Endothelial cell of umbilical vein (primary cell): ENCODE measurements at regions not wholly inside any gene's neighbourhood (a gene's known extent, or its start where the extent isn't known, plus 50 kb on each side); places are given as distances from the start of the nearest gene placed in this dataset.

Experiments used
- BruUV-seq: library from RNA; stranded (reverse); fragments of 400-500 nt; replicated peaks from 2 replicates; lab custom pipeline; 2021; lab: Mats Ljungman, UMichigan
- CTCF ChIA-PET: fragments of 300-600, 350-600 bp; sonication (Branson Sonifier 250); formaldehyde crosslinking; loops from one replicate; lab custom pipeline; 2021; ENCODE audit warnings: antibody characterized with exemption, inconsistent platforms; lab: Charles Lee
- POLR2A ChIA-PET: fragments of 300-600, 350-600 bp; sonication (Branson Sonifier 250); formaldehyde crosslinking; loops from one replicate; lab custom pipeline; 2021; ENCODE audit warnings: antibody characterized with exemption, inconsistent platforms; lab: Charles Lee
- DNase-seq: peaks from one replicate; pipeline ENCODE4 v3.0.0-alpha.2; 2011; ENCODE audit warnings: low read depth, low spot score
- FAIRE-seq: peaks from 2 replicates; lab custom pipeline; 2011; peaks lifted over from hg19 to GRCh38; lab: Jason Lieb, UNC
- H2AFZ ChIP-seq: 2 replicates; pipeline ENCODE4 v1.6.0; 2012; ENCODE audit warnings: low read depth, low read length, control low read depth, inconsistent platforms
- H3K27ac ChIP-seq: 2 replicates; pipeline ENCODE4 v1.5.1; 2011; ENCODE audit warnings: low read depth, mild to moderate bottlenecking, control low read depth, low read length, moderate library complexity; ENCODE audit not compliant: insufficient read depth
- H3K27me3 ChIP-seq, 2 experiments: 2 replicates each; pipeline versions ENCODE4 v1.6.0 to v1.6.1; 2011; ENCODE audit warnings: low read length in 2 of 2, mixed read lengths in 1 of 2; ENCODE audit not compliant: control insufficient read depth in 2 of 2, insufficient read depth in 2 of 2
- H3K36me3 ChIP-seq, 2 experiments: 2 replicates in 1 of 2; 3 replicates in 1 of 2; pipeline ENCODE4 v1.5.1; 2011; ENCODE audit warnings: low read length in 2 of 2, mild to moderate bottlenecking in 1 of 2, moderate library complexity in 1 of 2; ENCODE audit not compliant: control insufficient read depth in 2 of 2, insufficient read depth in 2 of 2; ENCODE audit errors: extremely low read depth in 1 of 2
- H3K4me1 ChIP-seq: 3 replicates; pipeline ENCODE4 v1.5.1; 2011; ENCODE audit warnings: mild to moderate bottlenecking, low read length; ENCODE audit not compliant: control insufficient read depth, insufficient read depth; ENCODE audit errors: extremely low read depth
- H3K4me2 ChIP-seq: 2 replicates; pipeline ENCODE4 v1.6.1; 2011; ENCODE audit warnings: low read length, control low read depth, mixed read lengths; ENCODE audit not compliant: insufficient read depth
- H3K4me3 ChIP-seq, 3 experiments: fragments of 200-600 bp in 1 of 3; sonication (generic), shearing (Covaris generic) in 1 of 3; replicated peaks in 1 of 3; 2 replicates each; pipeline ENCODE4 v1.5.1; 2011 to 2016; ENCODE audit warnings: control low read depth in 3 of 3, low read length in 3 of 3, mild to moderate bottlenecking in 2 of 3, inconsistent platforms in 1 of 3, low read depth in 1 of 3, moderate library complexity in 1 of 3; ENCODE audit not compliant: insufficient read depth in 1 of 3
- H3K79me2 ChIP-seq: 2 replicates; pipeline ENCODE4 v1.6.0; 2012; ENCODE audit warnings: low read length, inconsistent platforms; ENCODE audit not compliant: control insufficient read depth, insufficient read depth
- H3K9ac ChIP-seq: replicated peaks from 2 replicates; pipeline ENCODE3; 2011; ENCODE audit warnings: low read length, control low read depth; ENCODE audit not compliant: insufficient read depth; ENCODE audit errors: extremely low read depth
- H3K9me1 ChIP-seq: replicated peaks from 3 replicates; pipeline ENCODE4 v1.6.0; 2011; ENCODE audit warnings: mild to moderate bottlenecking, low read length; ENCODE audit not compliant: control insufficient read depth, insufficient read depth; ENCODE audit errors: extremely low read depth
- H3K9me3 ChIP-seq: replicated peaks from 2 replicates; pipeline ENCODE4 v1.5.1; 2012; ENCODE audit warnings: low read length, inconsistent platforms; ENCODE audit not compliant: control insufficient read depth, insufficient read depth
- H4K20me1 ChIP-seq: replicated peaks from 2 replicates; pipeline ENCODE3; 2011; ENCODE audit warnings: mild to moderate bottlenecking, low read length; ENCODE audit not compliant: control insufficient read depth, insufficient read depth; ENCODE audit errors: extremely low read depth
- CTCF ChIP-seq, 2 donors: IDR thresholded peaks; 1 replicate in 1 of 2; 2 replicates in 1 of 2; pipeline ENCODE4 v1.5.1; 2011; ENCODE audit warnings: low read length in 2 of 2, mild to moderate bottlenecking in 2 of 2, moderate library complexity in 2 of 2, control low read depth in 1 of 2, inconsistent platforms in 1 of 2, low read depth in 1 of 2; ENCODE audit not compliant: insufficient read depth in 1 of 2; ENCODE audit errors: extremely low read depth in 1 of 2
- EZH2 ChIP-seq: IDR thresholded peaks from 2 replicates; pipeline ENCODE4 v1.6.1; 2012; ENCODE audit warnings: borderline replicate concordance, low read depth, mild to moderate bottlenecking, moderate library complexity, low read length, inconsistent platforms; ENCODE audit not compliant: severe bottlenecking
- FOS ChIP-seq: IDR thresholded peaks from 2 replicates; pipeline ENCODE4 v1.6.1; 2011; ENCODE audit warnings: mild to moderate bottlenecking, low read length, moderate library complexity, borderline replicate concordance; ENCODE audit not compliant: insufficient read depth
- GATA2 ChIP-seq: IDR thresholded peaks from 2 replicates; pipeline ENCODE4 v1.7.0; 2011; ENCODE audit warnings: low read depth, mild to moderate bottlenecking, moderate library complexity, mixed read lengths, low read length; ENCODE audit not compliant: insufficient read length, insufficient read depth
- JUN ChIP-seq: IDR thresholded peaks from 2 replicates; pipeline ENCODE4 v1.6.1; 2011; ENCODE audit warnings: borderline replicate concordance, low read depth; ENCODE audit not compliant: insufficient read length, insufficient read depth
- MAX ChIP-seq: IDR thresholded peaks from 2 replicates; pipeline ENCODE4 v1.6.1; 2011; ENCODE audit not compliant: insufficient read depth, insufficient read length
- MYC ChIP-seq: IDR thresholded peaks from one replicate; pipeline ENCODE4 v1.6.1; 2011; ENCODE audit warnings: mild to moderate bottlenecking, low read depth, low read length
- POLR2A ChIP-seq: IDR thresholded peaks from 2 replicates; pipeline ENCODE4 v1.6.1; 2012; ENCODE audit warnings: low read depth, mild to moderate bottlenecking, control low read depth, low read length
- POLR2AphosphoS5 ChIP-seq: IDR thresholded peaks from 2 replicates; pipeline ENCODE4 v1.6.1; 2012; ENCODE audit warnings: low read depth, mild to moderate bottlenecking, control low read depth, low read length, moderate library complexity; ENCODE audit not compliant: insufficient read depth
- dilution Hi-C: fragments of 300-500 bp; cut with MboI; formaldehyde crosslinking; loops from one replicate; pipeline ENCODE4 v1.15.0; 2019; ENCODE audit warnings: low sequenced_read_pairs; ENCODE audit not compliant: extremely low pct_ligation_motif_present
- intact Hi-C: fragments of 100-400 bp; cut with micrococcal nuclease; formaldehyde crosslinking; loops from one replicate; pipeline ENCODE4 v1.10.0; 2022

- BruUV-seq = no TSS peak
- dilution Hi-C loops = no loop called here
- no peak overlapping the region for H3K9ac ChIP-seq
- no peaks in the 10 kb centered on the region for H3K36me3 ChIP-seq
- no peak for TF ChIP-seq JUN
- TF ChIP-seq POLR2A = no peak
- DNase-seq (no peak), FAIRE-seq (no peak)
- H3K9me1 ChIP-seq = no peaks in the 10 kb centered on the region
- peaks cover 0 to 14% of the 10 kb centered on the region in 2 experiments for H3K27me3 ChIP-seq
- peaks cover 10% of the 10 kb centered on the region for H3K4me1 ChIP-seq
- no peak overlapping the region for H3K4me3 ChIP-seq
- H3K27ac ChIP-seq = no peak overlapping the region
- no peak overlapping the region for H3K4me2 ChIP-seq
- CTCF ChIA-PET = no interaction called here
- H4K20me1 ChIP-seq = no peaks in the 10 kb centered on the region
- H2AFZ ChIP-seq = no peak overlapping the region
- no peaks in the 10 kb centered on the region for H3K9me3 ChIP-seq
- intact Hi-C loops = loop anchor here (5.0 to 10.0 kb wide), 2 partner anchors 224 to 263 kb away; no protein-coding TSS in a partner anchor
- no peaks in the 10 kb centered on the region for H3K79me2 ChIP-seq
- POLR2A ChIA-PET = no interaction called here
Measured at GRCh38 chr2:238598802-238599530, 172.2 kb downstream of the ASB1 start.

- Histone ChIP-seq H3K27ac (no peak overlapping the region), H3K9me1 (no peaks in the 10 kb centered on the region), H3K9ac (no peak overlapping the region), H3K4me1 (peaks cover 10% of the 10 kb centered on the region), H3K4me3 (no peak overlapping the region), H3K9me3 (no peaks in the 10 kb centered on the region), H3K36me3 (no peaks in the 10 kb centered on the region), H3K79me2 (no peaks in the 10 kb centered on the region), H3K4me2 (no peak overlapping the region), H3K27me3 (peaks cover 0 to 21% of the 10 kb centered on the region in 2 experiments), H2AFZ (no peak overlapping the region), H4K20me1 (no peaks in the 10 kb centered on the region)
- POLR2A ChIA-PET = no interaction called here
- BruUV-seq = no TSS peak
- DNase-seq = no peak
- CTCF ChIA-PET = no interaction called here
- dilution Hi-C loops = no loop called here
- TF ChIP-seq JUN (no peak), MYC (no peak), POLR2AphosphoS5 (no peak), FOS (no peak), CTCF (IDR thresholded peaks at IDR 0.05; ENCODE audit: extremely low read depth in 1 of 2, insufficient read depth in 1 of 2, low read depth in 1 of 2, low read length in 2 of 2) (no peak), GATA2 (no peak), POLR2A (no peak), EZH2 (no peak), MAX (no peak)
- FAIRE-seq = no peak
- intact Hi-C loops = loop anchor here (5.0 to 10.0 kb wide), 2 partner anchors 225 to 262 kb away; no protein-coding TSS in a partner anchor
Measured at GRCh38 chr2:238599549-238600505, 173.1 kb downstream of the ASB1 start.
